Activated naive CD4-positive, alpha-beta T cell treated with Interleukin-2 at 50 U/mL for 16 hours (primary cell): ENCODE measurements at regions not wholly inside any gene's neighbourhood (a gene's known extent, or its start where the extent isn't known, plus 50 kb on each side); places are given as distances from the start of the nearest gene placed in this dataset.

Experiments used
- DNase-seq: peaks from one replicate; pipeline ENCODE4 v3.0.0-alpha.2; 2020

DNA sequence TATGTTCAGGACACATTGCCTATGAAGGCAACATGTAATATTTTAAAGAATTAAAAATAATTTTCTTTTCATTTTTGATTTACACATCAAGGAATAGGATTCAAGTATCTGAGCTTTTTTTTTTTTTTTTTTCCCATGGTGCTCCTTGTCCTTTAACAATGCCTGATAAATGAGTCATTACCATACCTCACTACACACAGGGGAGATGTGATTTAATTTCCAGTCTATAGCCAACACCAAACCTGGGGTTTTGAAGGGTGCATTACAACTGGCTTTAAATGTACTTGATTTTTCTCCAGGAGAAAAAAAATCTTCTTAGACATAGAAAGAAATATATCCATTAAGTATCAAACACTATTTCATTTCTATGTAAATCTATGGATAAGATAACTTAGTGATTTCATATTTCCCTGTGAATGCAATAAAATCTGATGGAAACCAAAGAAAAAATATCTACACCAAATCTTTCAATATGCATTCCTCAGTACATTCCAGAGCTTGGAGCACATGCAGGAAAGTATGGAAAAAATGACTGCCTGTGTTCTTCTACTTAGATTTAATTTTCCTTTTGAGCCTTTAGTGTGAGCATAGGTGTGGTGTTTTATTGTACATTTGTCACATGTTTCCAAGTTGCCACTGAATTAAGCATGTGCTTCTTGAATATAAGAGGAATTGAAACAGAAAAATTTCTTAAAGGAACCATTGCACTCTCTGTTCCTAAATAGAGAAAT is 204.8 kb upstream of the MEOX2 start:
- DNase-seq = no peak

DNA sequence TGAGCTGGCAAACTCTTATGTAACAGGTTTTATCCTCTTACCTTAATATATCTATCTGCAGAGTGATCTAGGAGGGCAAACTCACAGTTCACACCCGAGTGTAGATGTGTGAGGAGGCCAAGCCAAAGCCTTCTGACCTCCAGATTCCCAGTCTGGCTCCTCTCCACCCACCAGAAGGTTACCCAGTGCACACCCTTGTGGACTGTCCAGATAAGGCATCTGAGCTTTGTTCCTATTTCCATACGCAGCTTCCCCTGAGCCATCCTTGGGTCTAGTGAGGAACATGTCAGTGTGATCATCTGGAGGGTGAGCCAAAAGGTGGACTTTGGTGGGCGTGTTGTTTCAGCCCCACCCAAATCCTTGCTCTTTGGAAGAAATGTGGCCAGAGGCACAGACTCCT is 203.0 kb upstream of the MEOX2 start:
- DNase-seq = no peak

DNA sequence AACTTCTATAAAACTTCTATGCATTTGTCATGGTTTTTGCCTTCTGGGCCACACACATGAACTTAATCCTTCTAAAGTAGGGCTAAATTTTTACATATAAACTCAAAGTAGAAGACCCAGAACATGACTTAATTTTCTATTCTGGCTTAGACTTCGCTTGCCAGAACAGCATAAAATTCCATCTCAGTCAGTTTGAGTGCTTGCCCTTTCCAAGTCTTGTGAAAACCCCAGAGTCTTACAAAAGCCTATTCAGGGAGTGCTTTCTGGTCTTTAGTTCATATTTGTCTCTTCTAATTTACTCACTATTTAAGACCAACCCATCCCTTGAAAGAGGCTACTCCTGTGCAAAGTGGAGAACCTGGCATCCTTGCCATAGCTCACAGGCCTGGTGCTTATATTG is 201.6 kb upstream of the MEOX2 start:
- no peak for DNase-seq

DNA sequence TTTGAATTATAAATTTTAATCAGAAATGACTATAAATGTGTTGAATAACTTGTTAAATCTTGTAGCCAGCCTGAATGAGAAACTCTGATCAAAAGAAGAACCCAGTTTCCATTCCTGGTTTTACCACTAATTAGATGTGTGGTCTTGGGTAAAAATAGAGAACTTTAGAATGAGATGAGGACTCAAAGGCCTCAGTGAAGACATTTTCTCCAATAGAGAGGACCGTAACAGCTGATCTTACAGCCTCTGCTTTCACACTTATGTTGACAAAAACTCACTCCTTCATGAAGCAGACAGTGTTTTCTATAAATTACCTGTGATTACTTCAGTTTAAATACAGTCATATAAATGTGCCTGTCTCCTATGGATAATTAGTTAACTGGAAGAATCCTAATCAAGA is 200.1 kb upstream of the MEOX2 start:
- DNase-seq = no peak

DNA sequence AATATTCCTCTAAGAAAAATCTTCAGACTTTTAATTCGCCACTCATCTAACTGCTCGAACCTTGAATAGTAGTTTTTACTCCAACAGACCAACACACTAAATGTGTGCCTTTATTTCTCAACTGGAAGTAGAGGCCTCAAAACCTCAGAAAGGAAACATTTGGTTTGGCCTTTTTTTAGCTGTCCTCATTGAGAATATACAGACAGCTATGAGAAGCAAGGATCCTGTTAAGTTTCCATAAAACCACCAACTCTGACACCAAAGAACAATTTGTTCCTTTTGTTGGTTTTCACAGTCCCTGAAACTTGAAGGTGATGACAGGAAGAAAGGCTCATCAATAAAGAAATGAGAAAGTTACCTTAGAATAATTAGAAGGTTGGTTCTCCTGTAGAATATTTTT is 199.2 kb upstream of the MEOX2 start:
- DNase-seq = no peak

DNA sequence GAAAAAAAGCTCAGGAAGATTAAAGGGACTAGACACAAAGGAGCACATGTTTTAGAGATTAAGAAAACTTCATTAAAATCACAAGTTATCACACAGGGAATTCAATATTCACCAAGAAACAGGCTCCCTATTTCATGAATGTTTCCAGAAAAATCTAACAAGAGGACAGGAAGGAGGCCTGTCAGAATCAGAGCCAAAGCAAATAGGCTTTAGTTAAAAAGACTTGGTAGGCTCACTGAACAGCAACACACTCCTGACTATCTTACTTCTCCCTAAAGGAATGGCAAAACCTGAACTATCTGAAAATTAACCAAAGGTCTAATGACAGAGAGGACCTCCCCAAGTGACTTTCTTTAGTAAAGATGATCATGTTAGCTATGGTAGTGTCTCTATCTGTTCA is 188.3 kb upstream of the MEOX2 start:
- no peak for DNase-seq

DNA sequence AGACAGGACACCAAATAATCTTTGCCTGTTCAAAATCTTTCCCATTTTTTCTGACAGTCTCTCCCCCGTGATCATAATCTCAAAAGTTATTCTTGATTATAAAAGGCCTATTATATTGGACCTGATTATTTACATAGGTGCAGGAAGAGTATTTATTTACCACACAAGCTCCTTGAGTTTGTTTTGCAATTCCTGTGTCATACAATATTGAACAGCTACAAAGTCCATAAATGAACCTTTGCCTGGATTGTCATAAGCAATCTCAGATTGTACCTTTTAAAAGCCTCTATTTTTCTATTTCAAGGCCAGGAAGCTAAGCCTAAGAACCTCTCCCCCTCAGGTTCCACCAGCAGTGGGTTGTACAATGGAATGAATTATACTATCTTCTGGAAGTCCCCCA is 183.9 kb upstream of the MEOX2 start:
- DNase-seq = no peak

DNA sequence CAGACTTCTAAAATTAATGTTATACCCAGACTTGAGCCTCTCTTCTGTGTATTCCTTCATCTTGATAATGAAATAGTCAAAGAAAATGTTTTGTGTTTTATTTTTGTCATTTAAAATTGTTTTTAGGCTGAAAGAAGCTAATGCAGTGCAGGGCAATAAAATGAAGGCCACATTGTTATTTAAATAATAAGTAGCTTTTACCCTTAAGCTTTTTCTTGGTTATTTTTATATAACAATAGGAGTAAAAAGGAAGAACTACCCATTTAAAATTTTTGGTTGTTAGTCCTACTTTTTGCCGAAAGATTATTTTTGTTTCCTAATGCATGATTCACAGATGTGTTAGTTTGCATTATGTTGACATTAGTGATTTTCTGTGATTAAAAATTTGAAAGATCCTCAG is 181.0 kb upstream of the MEOX2 start:
- DNase-seq = no peak

DNA sequence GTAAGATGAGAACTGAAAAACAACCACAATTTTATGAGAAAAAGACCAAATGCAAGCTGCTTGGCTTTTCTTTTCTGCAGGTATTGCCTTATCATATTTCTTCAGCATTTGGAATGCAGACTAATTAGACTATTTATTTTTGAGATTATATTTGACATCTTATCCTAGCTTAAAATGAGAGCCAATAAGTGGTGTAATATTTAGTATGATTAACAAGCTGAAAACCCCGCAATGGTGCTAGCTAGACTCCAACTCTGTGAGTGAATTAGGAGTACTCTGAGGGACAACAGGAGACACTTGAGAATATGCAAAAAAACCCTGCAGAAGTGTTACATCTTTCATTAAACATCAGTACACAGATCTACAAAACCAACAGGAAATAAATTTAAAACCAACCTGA is 180.3 kb upstream of the MEOX2 start:
- DNase-seq = no peak

DNA sequence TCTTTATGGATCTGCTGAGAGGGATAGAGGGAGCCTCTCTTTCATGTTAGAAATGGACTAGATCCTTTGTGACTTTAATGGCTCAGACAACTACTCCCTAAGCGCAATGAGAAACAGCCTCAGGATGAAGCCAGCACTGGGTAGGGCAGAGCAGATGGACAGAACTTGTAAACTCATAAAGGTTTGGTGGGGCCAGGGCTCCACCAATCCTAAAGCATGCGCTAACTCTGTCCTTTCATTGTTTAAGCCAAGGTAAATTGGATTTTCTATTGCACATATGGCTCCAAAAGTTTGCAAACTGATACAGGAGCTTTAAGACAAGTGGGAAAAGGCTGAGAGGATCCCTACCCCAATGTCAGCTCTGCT is 178.1 kb upstream of the MEOX2 start:
- no peak for DNase-seq

DNA sequence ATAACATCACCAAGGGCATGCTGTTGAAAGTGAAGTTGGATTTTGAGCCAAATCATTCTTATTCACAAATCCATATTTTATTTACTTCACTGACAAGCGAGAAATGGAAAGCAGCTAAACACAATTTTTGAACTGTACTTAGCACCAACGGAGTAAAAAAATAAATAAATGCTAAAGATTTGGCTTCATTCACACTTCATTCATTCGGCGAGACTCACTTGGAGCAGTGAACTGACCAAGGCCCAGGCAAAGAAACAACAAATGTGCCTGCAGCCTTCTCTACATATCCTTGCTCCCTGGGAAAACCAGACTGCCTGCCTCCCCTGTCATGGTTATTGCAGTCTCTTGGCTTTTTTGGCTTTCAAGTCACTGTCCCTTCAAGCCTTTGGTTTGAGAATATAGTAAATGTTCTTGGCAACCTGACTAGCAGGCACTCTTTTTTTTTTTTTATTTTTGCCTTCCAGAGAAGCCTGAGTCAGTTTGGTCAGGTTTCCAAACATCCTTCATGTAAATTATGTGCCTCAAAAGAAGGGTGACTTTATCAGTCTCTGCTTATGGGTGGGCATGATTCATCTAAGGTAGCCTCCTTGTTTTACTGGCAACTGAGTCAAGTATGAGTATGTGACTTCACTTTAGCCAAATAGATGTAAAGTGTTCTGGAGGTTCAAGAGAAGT is 177.6 kb upstream of the MEOX2 start:
- DNase-seq = no peak

DNA sequence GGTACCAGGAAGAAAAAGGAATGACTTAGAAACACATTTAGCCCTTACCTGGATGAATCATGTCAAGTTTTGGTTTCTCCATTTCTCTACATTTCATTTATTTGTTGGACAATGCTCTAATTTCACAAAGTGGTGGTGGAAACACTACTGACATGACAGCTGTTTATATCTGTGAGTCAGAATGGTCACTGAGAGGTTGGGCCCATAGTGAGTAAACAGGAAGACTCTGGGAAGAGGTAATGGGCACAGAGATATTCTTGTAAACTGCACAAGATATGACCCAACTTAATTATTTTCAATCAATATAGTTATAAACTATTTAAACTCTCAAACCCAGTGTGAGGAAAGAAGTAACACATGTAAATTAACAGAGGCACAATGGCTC is 176.3 kb upstream of the MEOX2 start:
- DNase-seq = no peak

DNA sequence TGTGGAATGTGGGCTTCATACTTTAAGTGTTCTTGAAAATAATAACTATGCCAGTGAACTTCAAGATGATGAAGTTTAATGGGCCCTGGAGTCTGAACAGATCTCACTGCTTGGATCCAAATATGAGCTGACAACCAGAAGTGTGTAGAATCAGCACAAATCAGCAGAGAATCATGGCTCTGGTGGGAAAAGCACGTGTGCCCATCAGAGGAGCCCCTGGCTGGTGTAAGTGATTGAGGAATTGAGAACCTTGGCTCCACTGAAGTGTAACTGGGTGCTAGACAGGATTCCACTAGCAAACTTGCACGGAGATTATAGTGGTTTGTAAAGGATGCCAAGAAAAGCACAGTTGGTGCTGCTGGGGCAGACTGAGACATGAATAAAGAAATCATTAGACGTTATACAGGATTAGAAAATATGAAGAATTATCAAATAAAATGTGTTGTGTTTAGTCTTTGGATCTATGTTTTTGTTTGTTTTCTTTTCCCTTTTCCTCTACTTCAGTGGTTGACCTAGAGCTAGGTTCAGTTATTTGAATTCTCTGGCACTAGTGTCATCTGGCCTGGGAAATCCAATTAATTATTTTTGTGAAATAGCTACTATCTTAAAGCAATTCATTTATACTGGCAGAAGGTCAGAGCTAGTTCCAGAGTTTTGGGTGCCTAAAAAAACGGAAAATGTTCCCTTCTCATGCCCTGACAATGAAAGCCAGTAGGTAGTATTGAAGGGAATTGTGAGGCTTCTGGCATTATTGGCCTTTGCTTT is 175.7 kb upstream of the MEOX2 start:
- no peak for DNase-seq

DNA sequence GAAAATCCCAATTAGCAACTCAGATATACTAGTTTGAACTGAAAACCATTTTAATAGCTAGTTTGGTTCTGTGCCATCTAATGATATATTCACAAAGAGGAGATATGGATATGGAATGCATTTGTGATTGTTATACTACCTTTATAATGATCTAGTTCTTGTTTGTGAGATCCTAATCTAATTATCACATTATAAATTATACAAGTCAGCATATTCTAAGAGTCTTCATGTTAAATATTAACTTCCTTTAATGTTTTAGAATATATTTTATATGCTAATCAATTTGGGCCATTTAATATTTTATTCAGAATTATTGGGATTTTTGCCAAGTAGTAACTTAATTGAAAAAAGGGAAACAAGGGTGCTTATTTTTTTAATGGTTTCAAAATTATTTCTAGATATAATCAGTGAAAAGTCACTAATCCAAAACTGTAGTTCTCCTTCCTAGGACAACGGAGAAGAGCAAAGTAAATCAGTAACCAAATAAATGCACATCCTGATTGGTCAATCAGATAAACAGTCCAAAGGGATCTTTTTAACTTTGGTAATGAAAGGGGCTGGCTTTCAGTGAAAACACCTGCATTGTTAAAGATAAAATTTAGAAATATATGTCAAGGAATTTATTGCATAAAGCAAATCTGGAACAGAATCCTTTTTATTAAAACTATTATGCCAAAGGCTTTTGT is 173.9 kb upstream of the MEOX2 start:
- no peak for DNase-seq

DNA sequence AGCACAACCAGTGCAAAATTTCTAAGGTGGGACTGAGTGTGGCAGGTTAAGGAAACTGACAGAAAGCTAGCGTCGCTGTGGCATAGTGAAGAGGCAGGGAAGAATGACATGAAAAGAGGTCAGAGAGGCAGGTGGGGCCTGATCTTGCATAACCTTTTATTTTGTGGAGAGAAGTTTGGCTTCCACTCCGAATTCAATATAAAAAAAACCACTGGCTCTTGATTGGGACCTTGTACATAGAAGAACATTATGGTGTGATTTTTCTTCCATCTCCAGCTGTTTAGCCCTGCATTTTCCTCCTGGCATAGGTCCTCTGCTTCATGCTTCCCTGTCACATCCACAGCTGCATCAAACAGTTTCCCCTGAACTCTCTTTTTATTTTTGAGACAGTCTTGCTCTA is 170.5 kb upstream of the MEOX2 start:
- DNase-seq = no peak

DNA sequence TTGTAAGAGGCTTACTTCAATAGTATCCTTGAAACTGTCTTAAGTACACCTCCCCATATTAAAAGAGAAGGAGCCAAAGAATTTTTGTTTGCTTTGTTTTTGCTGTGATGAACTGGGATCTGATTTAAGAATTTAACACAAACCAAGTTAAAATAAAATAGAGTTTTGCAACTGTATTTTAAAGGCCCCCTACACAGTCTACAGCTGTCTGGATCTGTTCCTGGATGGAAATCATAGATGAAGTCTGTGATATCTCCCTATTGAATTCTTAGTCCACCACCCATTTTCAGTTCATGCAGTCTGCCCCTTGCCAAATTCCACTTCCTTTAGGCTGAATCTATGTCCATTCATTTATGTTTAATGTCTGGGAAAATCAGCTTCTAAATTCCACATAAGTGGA is 169.8 kb upstream of the MEOX2 start:
- no peak for DNase-seq

DNA sequence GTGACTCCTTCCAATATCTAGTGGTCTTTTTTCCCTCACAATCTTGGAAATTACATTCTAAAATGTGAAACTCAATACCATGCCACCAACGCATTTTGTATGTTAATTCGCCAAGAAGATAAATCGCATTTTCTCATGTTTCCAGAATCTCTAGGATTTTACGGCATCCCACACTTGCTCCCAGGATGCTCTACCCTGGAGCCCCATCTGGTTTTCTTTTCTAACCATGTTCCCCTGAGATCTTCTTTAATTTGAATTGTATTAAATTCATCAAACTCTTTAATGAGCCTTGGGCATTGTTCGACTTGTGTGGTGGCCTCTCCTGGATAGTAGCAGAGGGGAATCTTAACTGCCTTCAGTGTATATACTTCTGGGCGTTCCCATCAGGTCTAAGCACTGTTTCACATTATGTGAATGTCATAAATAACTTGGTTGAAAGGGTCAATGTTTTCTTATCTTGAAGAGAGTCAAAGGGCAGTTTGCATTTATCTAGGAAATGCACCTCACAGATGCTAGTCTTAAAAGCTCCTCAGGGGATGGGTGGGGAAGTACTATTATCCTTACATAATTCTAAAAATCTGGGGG is 169.1 kb upstream of the MEOX2 start:
- no peak for DNase-seq

DNA sequence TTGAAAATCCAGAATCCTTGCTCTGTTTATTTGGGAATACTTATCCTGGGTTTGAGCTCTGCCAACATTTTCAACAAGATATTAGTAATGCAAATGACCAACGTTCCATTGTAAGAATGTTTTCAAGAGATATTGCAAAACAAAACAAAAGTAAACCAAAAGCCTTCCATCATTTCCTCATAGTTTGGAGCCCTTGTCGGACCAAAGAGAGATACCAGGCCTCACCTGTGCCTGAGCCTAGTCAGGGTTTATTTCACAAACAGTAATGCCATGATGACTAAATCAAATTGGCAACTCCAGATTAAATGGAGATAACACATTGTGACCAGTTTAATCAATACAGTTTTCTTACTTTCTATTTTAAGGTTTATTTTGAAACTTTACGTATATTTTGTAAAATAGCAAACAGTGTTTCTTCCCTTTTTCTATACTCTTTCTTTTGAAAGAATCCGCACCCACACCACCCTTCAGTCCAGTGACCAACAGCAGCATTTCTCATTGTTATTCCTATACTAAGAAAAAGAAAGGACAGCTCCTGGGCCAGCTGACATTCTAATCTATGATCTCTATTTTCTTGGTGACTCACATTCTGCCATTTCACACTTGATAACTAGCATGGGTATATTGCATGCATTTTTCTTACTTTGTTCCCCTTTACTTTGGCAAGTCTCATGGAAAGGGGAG is 168.5 kb upstream of the MEOX2 start:
- DNase-seq = no peak

DNA sequence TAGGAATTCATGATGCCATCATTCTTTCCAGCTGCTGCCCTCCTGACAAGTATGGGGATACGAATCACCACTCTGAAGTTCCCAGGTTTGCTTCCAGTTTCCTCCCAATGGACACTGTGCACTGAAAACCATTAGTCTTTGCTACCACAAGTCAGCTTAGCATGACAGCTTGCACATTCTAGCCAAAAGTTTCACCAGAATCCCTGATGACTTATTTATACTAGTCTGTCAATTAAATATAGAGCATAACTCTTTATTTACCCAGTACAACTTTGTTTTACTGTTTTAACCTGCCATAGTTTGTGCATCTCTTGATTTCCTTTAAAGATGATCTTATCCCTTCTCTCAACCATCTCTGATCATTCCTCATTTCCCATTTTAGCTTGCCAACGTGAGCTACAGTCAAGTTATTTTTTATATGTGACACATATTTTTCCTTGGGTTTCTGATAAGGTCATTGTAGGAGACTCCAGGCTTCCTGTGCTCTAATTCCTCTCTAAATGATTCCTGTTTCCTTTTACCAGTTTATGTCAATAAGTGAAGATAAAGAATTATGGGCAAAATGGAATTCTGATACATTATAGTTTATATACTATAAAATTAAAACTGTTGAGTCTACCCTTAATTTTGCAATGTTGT is 167.5 kb upstream of the MEOX2 start:
- DNase-seq = no peak

DNA sequence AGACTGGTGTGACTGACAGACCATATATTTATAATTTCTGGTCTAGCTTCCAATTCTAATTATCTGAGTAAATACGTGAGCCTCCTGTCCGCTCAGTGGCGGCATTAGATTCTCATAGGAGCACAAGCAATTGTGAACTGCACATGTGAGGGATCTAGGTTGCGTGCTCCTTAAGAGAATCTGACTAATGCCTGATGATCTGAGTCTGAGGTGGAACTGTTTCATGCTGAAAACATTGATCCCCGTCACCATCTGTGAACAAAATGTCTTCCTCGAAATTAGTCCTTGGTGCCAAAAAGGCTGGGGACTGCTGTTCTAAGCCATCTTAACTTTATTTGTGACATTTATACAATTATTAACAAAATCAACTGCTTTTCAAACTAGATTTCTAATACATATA is 164.7 kb upstream of the MEOX2 start:
- DNase-seq = no peak

DNA sequence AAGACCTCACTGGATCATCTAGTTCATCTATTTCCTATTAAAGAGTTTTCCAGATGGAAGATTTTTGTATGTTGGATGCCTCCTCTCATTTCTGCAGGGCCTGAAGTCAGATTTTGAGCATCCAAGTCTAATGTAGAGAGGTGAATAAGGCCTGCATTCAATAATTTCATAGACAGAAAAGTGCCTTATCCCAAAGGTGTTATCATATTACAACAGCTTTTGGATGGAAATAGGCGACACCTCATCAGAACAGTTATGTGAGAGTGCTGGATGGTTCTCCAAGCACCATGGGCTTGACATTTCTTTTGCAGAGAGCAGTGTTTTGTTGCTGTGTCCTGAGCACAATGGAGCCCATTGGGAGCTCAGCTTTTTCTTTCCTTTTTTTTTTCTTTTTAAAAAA is 162.4 kb upstream of the MEOX2 start:
- DNase-seq = no peak

DNA sequence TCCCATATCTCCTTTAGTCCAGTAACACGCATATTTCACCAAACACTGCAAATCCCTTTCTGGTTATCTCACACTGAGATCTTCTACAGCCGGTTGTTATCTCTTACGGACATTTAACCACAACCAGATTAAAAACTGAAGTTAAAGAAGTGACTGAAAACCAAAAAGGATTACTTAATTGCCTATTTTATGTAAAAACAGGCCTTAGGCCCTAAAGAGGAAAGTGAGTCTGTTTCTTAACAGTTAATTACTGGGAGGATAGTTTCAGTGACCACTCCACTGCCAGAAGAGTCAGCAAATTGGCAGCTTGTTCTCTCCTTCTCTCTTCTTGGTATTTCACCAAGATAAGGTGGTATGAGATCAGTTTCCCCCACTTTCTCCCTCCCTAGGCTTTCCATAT is 161.9 kb upstream of the MEOX2 start:
- DNase-seq = no peak
